ENCODE measurements at regions not wholly inside any gene's neighbourhood (a gene's known extent, or its start where the extent isn't known, plus 50 kb on each side); places are given as distances from the start of the nearest gene placed in this dataset.
"Not testable (repeated sequence)": the region's sequence is repeated elsewhere in the genome, so short reads cannot be mapped to it uniquely, and the experiment has no call there.

- no peaks in the 10 kb centered on the region for H3K9me2 ChIP-seq (ENCODE audit: insufficient read depth, low read length)
- H3K4me3 ChIP-seq (ENCODE audit: low read depth, low read length, poor library complexity, severe bottlenecking): no peak overlapping the region
- no peak overlapping the region for H3K4me2 ChIP-seq (ENCODE audit: low read length)
- BruUV-seq (replicated peaks): no TSS peak
- H3K4me1 ChIP-seq (ENCODE audit: insufficient read depth, low read length, poor library complexity, severe bottlenecking): no peaks in the 10 kb centered on the region
- ChIA-PET CTCF (ENCODE audit: unreplicated experiment) (no interaction called here), POLR2A (interaction anchor here (0.7 kb wide), 1 partner anchor 24 kb away, joined by 3 read pairs; no protein-coding TSS in a partner anchor)
- TF ChIP-seq EZH2phosphoT487 (IDR thresholded peaks at IDR 0.05; ENCODE audit: borderline replicate concordance, low read depth, low read length) (no peak), CTCF (conservative IDR thresholded peaks at IDR 0.05; ENCODE audit: low read length) (no peak)
- no peak overlapping the region for H3K27ac ChIP-seq (ENCODE audit: low read depth, low read length, poor library complexity, severe bottlenecking)
- H3K36me3 ChIP-seq (ENCODE audit: insufficient read depth, low read length): no peaks in the 10 kb centered on the region
- H3K9me3 ChIP-seq (ENCODE audit: low read length): no peaks in the 10 kb centered on the region
- DNase-seq (ENCODE audit: low spot score): no peak
- H3K79me2 ChIP-seq (ENCODE audit: insufficient read depth, low read depth, low read length): no peaks in the 10 kb centered on the region
- intact Hi-C loops (cut with micrococcal nuclease; ENCODE audit: unreplicated experiment): no loop called here
- no peaks in the 10 kb centered on the region for H4K20me1 ChIP-seq (ENCODE audit: insufficient read depth, low read length)
- no peak overlapping the region for H2AFZ ChIP-seq (ENCODE audit: low read length)
Observed at GRCh38 chr12:59357811-59358210, 238.0 kb upstream of the SLC16A7 start.

GRCh38 chr12:59346248-59346647, 249.6 kb upstream of the SLC16A7 start:
- BruUV-seq (replicated peaks); H3K79me2 ChIP-seq (ENCODE audit: insufficient read depth, low read depth, low read length); intact Hi-C loops (cut with micrococcal nuclease; ENCODE audit: unreplicated experiment); H4K20me1 ChIP-seq (ENCODE audit: insufficient read depth, low read length); H3K9me2 ChIP-seq (ENCODE audit: insufficient read depth, low read length); H3K9me3 ChIP-seq (ENCODE audit: low read length); H3K4me1 ChIP-seq (ENCODE audit: insufficient read depth, low read length, poor library complexity, severe bottlenecking); H3K36me3 ChIP-seq (ENCODE audit: insufficient read depth, low read length); CTCF ChIA-PET (ENCODE audit: unreplicated experiment); H3K27ac ChIP-seq (ENCODE audit: low read depth, low read length, poor library complexity, severe bottlenecking); H3K4me3 ChIP-seq (ENCODE audit: low read depth, low read length, poor library complexity, severe bottlenecking); DNase-seq (ENCODE audit: low spot score); H2AFZ ChIP-seq (ENCODE audit: low read length); H3K4me2 ChIP-seq (ENCODE audit: low read length); POLR2A ChIA-PET: not testable (repeated sequence)
- peak; percentile 61 for TF ChIP-seq CTCF (conservative IDR thresholded peaks at IDR 0.05; ENCODE audit: low read length)

- no peaks in the 10 kb centered on the region for H3K9me3 ChIP-seq (ENCODE audit: low read length)
- no peaks in the 10 kb centered on the region for H3K79me2 ChIP-seq (ENCODE audit: insufficient read depth, low read depth, low read length)
- no peak overlapping the region for H3K27ac ChIP-seq (ENCODE audit: low read depth, low read length, poor library complexity, severe bottlenecking)
- H3K4me1 ChIP-seq (ENCODE audit: insufficient read depth, low read length, poor library complexity, severe bottlenecking): no peaks in the 10 kb centered on the region
- H3K9me2 ChIP-seq (ENCODE audit: insufficient read depth, low read length): no peaks in the 10 kb centered on the region
- CTCF ChIA-PET (ENCODE audit: unreplicated experiment): no interaction called here
- no peaks in the 10 kb centered on the region for H4K20me1 ChIP-seq (ENCODE audit: insufficient read depth, low read length)
- no TSS peak for BruUV-seq (replicated peaks)
- no peak overlapping the region for H2AFZ ChIP-seq (ENCODE audit: low read length)
- H3K4me2 ChIP-seq (ENCODE audit: low read length): no peak overlapping the region
- H3K4me3 ChIP-seq (ENCODE audit: low read depth, low read length, poor library complexity, severe bottlenecking): no peak overlapping the region
- TF ChIP-seq CTCF (conservative IDR thresholded peaks at IDR 0.05; ENCODE audit: low read length) (no peak), EZH2phosphoT487 (IDR thresholded peaks at IDR 0.05; ENCODE audit: borderline replicate concordance, low read depth, low read length) (no peak)
- POLR2A ChIA-PET: no interaction called here
- no peaks in the 10 kb centered on the region for H3K36me3 ChIP-seq (ENCODE audit: insufficient read depth, low read length)
- intact Hi-C loops (cut with micrococcal nuclease; ENCODE audit: unreplicated experiment): no loop called here
- DNase-seq (ENCODE audit: low spot score): no peak
Observed at GRCh38 chr12:59345406-59345805, 250.4 kb upstream of the SLC16A7 start.
